ENCODE measurements at regions not wholly inside any gene's neighbourhood (a gene's known extent, or its start where the extent isn't known, plus 50 kb on each side); places are given as distances from the start of the nearest gene placed in this dataset.

DNA sequence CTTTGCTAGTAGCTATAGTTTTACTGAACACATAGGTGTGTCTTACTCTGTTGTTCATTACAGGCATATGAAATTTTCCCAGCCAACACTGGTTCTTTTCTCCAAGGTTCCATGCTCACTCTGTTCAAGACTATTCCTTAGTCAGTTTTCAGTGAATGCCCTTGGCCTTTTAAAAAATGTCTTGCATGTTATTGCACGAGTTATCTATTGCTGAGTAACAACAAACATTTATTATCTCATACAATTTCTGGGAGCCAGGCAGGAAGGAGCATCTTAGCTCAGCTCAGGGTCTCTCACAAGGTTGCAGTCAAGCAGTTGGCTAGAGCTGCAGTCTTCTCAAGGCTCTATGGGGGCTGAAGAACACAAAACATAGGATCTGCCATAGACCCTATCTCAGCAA is 223.5 kb downstream of the BTG1 start:
- TF ChIP-seq, protein P1, sequence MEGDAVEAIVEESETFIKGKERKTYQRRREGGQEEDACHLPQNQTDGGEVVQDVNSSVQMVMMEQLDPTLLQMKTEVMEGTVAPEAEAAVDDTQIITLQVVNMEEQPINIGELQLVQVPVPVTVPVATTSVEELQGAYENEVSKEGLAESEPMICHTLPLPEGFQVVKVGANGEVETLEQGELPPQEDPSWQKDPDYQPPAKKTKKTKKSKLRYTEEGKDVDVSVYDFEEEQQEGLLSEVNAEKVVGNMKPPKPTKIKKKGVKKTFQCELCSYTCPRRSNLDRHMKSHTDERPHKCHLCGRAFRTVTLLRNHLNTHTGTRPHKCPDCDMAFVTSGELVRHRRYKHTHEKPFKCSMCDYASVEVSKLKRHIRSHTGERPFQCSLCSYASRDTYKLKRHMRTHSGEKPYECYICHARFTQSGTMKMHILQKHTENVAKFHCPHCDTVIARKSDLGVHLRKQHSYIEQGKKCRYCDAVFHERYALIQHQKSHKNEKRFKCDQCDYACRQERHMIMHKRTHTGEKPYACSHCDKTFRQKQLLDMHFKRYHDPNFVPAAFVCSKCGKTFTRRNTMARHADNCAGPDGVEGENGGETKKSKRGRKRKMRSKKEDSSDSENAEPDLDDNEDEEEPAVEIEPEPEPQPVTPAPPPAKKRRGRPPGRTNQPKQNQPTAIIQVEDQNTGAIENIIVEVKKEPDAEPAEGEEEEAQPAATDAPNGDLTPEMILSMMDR (IDR thresholded peaks at IDR 0.05; ENCODE audit: low read length): no peak
- TF ChIP-seq EZH2phosphoT487 (IDR thresholded peaks at IDR 0.05; ENCODE audit: low read length): no peak
